ENCODE measurements at regions not wholly inside any gene's neighbourhood (a gene's known extent, or its start where the extent isn't known, plus 50 kb on each side); places are given as distances from the start of the nearest gene placed in this dataset.
A peak's percentile ranks its signal among the peaks of the same experiment; 100 is the strongest.
"Not testable (repeated sequence)": the region's sequence is repeated elsewhere in the genome, so short reads cannot be mapped to it uniquely, and the experiment has no call there.

DNA sequence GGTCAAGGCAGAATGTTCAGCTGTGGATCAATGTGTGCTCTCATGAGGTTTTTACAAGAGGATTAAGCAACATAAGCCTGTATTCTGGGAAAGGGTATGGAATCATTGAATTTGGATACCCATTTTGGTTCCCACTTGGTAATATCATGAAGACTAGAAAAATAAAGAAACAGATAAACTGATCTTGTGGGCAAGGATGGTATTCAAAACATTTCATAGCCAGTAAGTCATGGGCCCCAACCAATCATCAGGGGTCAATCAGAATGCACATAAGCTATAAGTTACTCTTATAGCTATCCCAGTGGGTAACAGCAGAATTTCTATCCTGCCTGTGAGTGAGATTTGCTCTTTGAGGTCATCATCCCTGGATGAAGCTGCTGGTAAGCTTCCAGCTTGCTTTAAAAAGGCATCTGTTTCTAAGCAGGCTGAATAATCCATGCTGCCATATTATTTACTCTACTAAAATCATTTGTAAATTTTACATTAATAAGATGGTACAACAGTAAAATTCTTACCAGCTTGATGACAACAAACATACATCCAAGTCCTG lies 291.2 kb downstream of the RAD51AP2 start:
- DNase-seq (ENCODE audit: extremely low spot score, insufficient read length, low read depth) (no peak), FAIRE-seq (no peak)

DNA sequence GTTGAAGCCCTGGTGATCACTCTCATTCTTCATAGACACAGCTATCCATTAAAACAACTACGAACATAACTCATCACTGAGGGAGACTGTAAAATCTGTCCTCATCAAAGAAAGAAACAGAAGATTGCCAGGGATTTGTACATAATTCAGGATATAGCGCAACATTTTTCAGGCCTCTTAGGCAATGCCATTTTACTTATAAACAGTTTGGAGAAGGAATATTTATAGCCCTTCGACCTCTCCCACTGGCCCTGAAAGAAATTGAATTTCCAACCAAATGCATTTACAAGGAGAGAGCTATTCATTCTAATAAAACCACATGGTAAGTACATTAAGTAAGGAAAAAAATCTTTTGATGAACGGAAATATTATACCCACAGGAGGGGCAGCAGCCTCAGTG lies 295.0 kb downstream of the RAD51AP2 start:
- no peak for FAIRE-seq
- DNase-seq (ENCODE audit: extremely low spot score, insufficient read length, low read depth), result no peak

DNA sequence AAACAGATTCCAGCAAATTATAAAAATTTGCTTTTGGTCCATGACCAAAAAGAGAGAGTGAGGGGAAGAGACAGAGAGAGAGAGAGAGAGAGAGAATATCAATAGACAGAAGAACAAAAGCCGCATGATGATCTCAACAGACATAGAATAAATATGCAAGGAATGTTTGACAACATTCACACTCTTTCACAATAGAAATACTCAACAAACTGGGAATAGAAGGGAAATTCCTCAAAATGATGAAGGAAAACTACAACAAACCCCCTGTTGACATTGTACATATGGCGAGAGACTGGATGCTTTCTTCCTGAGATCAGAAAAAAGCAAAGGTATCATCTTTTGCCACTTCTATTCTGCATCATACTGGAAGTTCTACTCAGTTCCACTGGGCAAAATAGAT lies 309.7 kb downstream of the RAD51AP2 start:
- FAIRE-seq (no peak), DNase-seq (ENCODE audit: extremely low spot score, insufficient read length, low read depth) (no peak)

DNA sequence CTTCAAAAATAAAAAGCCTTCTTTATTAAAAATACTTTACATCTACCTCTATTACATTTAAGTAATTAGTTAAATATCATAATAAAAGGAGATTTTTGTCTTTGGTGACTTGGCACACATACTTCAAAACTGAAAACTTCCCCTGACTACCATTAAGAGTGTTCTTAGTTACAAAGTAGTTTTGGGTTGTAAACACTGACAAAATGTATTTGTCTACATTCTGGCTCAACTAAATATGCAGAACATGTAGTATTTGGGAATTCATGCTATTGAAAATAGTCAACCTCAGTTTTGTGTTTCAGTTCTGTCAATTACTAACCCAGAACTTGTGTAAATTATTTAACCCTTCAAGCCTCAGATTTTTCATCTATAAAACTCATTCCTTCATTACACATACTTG lies 311.5 kb downstream of the RAD51AP2 start:
- FAIRE-seq, result no peak
- DNase-seq (ENCODE audit: extremely low spot score, insufficient read length, low read depth), result no peak

DNA sequence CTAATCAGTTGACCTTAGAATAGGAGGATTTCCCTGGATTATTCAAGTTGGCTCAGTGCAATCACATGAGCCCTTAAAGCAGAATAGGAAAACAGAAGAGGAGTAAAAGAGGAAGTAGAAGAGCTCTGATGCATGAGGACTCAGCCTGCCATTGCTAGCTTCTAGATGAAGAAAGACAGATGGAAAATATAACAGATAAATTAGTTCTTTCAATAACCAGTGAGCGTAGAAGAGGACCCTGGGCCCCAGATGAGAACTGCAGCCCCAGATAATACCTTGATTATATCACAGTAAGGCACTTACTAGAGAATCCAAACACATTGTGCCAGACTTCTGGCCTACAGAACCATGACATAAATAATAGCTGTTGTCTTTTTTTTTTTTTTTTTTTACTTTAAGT lies 314.0 kb downstream of the RAD51AP2 start:
- DNase-seq (ENCODE audit: extremely low spot score, insufficient read length, low read depth), result not testable (repeated sequence)
- peak; percentile 77 for FAIRE-seq

DNA sequence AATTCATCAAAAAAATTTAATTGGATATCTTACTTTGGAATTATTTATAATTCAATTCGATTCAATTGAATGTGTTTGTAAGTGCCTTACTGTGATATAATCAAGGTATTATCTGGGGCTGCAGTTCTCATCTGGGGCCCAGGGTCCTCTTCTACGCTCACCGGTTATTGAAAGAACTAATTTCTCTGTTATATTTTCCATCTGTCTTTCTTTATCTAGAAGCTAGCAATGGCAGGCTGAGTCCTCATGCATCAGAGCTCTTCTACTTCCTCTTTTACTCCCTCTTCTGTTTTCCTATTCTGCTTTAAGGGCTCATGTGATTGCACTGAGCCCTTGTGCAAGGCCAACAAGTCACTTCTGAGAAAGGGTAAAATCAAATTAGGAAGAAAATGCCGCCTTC lies 315.6 kb downstream of the RAD51AP2 start:
- not testable (repeated sequence) for DNase-seq (ENCODE audit: extremely low spot score, insufficient read length, low read depth)
- FAIRE-seq, result peak; percentile 83

DNA sequence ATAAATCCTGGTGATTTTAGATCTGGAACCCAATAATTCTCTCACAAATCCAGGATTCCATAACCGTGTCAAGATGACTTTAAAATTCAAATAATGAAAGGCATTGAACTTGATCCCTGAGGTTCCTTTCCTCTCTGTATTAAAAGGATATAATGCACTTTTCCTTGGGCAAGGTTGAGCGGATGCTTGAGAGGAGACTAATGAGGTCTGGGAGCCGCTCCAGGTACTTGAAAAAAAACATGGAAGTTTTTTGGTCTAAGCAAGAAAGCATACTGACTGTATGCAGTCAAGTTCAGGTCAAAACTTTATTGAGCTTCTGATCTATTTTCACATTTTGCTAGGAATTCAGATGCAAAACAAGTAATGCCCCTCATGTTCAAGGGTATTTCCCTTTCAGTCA lies 318.5 kb downstream of the RAD51AP2 start:
- DNase-seq (ENCODE audit: extremely low spot score, insufficient read length, low read depth) (no peak), FAIRE-seq (no peak)

DNA sequence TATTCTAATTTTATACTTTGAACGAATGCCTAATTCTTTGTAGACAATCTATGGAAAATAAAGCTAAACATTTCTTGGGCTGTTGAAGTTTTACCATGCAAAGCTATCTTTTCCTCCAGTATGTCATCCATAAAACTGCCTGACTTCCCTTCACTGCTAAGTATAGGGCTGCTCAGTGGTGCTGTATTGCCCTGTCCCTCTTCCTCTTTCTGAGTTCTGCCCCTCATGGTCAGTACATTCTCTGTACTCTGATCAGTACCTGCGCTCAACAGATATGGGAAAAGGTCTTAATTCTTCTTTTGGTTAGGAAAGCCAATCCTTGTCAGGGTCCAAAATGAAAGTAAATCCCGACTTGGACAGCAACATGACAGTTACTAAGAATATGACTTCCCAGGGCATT lies 321.9 kb downstream of the RAD51AP2 start:
- FAIRE-seq, result no peak
- no peak for DNase-seq (ENCODE audit: extremely low spot score, insufficient read length, low read depth)

DNA sequence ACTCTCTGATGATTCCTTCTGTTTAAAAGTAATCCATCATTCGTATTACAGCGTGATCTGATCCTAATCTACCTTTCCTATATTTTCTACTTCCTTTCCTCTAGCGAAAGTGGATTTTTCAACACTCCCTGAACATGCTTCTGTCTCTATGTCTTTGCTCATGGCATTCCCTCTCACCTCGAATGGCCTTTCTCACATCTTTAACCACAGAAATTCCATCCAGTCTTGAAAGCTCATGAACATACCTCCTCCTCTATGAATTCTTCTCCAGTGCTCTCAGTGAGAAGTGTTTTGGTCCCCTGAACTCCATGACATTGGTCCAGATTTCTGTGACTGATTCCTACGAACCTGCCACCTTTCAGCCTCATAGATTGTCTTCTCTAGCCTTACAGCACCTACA lies 323.2 kb downstream of the RAD51AP2 start:
- no peak for FAIRE-seq
- DNase-seq (ENCODE audit: extremely low spot score, insufficient read length, low read depth), result no peak

DNA sequence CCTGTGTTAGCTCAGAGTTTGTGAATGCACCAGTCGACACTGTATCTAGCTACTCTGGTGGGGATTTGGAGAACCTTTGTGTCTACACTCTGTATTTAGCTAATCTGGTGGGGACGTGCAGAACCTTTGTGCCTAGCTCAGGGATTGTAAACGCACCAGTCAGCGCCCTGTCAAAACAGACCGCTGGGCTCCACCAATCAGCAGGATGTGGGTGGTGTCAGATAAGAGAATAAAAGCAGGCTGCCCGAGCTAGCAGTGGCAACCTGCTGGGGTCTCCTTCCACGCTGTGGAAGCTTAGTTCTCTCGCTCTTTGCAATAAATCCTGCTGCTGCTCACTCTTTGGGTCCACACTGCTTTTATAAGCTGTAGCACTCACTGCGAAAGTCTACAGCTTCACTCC lies 324.2 kb downstream of the RAD51AP2 start:
- FAIRE-seq (no peak), DNase-seq (ENCODE audit: extremely low spot score, insufficient read length, low read depth) (no peak)

DNA sequence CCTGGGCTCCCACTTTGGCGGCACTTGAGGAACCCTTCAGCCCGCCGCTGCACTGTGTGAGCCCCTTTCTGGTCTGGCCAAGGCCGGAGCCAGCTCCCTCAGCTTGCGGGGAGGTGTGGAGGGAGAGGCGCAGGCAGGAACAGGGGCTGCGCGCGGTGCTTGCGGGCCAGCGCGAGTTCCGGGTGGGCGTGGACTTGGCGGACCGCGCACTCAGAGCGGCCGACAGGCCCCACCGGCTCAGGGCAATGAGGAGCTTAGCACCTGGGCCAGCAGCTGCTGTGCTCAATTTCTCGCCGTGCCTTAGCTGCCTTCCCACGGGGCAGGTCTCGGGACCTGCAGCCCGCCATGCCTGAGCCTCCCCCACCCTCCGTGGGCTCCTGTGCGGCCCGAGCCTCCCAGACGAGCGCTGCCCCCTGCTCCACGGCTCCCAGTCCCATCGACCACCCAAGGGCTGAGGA lies 324.8 kb downstream of the RAD51AP2 start:
- DNase-seq (ENCODE audit: extremely low spot score, insufficient read length, low read depth), result not testable (repeated sequence)

DNA sequence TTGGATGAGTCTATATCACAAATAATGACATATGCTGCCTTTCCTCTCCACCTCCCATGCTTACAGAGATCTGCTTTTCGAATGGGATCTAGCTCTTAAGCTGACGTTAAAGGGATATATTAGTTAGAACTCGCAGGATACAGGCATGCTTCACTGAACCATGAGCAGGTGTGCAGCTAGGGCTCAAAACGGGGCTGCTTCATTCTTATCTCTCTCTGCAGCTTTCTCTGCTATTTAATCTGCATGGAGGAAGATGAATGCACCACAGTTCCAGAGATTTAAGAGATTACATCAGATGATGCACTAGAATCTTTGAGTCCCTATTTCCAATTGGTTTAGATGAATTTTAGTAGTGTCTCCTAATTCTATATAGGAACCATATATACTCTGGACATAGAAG lies 327.0 kb downstream of the RAD51AP2 start:
- FAIRE-seq (no peak), DNase-seq (ENCODE audit: extremely low spot score, insufficient read length, low read depth) (no peak)

More for the DNA sequence above, 324.8 kb downstream of the RAD51AP2 start:
- not testable (repeated sequence) for FAIRE-seq

DNA sequence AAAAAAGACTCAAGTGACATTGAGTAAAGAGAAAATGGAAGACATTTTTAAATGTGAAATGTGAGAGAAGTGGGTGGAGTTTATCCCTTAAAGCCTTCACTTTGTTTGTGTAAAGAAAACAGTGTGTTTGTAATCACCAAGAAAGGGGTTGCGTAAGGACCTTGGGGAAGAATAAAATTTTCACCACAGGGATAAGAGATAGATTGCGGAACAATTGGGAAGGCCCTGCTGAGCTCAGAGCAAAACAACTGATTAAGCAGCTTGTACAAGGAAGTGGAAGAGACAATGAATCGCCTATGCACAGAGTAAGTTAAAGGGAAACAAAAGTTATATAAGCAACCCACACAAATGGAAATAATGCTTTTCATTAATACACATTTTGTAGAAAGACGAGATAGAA lies 327.7 kb downstream of the RAD51AP2 start:
- DNase-seq (ENCODE audit: extremely low spot score, insufficient read length, low read depth) (no peak), FAIRE-seq (no peak)

DNA sequence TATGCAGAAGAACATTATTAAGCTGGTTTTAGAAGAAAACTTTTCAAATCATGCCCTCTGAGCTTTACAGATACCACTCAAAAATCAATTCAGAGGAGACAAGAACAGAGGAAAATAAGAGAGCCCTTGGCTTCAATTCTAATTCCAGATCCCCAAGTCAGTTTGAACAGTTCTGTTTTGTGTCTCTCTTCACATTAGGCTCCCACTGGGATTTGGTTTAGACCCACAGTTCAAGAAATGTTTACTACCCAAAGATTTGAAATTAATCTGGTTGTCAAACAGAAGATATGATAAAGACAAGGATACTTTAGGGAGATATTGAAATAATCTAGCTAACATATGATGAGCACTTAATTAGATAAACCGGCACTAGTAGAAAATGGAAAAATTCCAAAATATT lies 329.5 kb downstream of the RAD51AP2 start:
- FAIRE-seq (no peak), DNase-seq (ENCODE audit: extremely low spot score, insufficient read length, low read depth) (no peak)

DNA sequence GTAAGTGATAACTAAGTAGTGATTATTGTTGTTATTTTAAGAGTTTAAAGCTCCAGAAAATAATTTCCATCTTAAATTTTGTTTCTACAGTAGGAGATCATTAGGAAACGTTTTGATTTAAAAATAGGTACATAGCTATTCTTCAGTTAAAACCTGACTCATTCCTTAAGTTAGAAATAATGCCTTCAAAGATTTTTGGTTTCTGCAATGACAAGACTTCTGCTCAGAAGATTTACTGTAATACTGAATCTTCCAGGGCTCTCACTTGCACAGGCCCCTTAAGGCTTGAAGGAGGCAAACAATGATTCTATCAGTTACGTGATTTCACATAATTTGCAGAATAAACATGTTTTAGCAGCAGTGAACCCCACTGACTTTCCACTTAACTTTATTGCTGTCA lies 333.7 kb downstream of the RAD51AP2 start:
- no peak for DNase-seq (ENCODE audit: extremely low spot score, insufficient read length, low read depth)
- no peak for FAIRE-seq

DNA sequence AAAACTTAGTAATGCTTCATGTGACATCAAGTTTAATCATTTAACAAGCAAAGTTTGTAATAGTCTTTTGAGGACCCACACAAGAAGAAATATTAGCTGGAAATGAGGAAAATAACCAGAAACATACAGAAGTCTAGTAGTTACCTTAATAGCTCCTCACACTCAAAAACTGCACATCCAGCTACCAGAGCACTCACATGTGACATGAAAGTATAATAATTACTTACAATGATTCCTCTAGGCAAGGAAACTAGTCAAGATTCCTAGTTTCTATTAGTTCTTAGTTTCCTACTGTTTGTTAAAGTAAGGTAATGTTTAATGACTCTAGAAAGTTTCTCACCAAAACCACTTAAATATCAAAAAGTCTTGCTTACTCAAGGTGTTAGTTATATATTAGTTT lies 335.8 kb downstream of the RAD51AP2 start:
- no peak for DNase-seq (ENCODE audit: extremely low spot score, insufficient read length, low read depth)
- FAIRE-seq, result no peak

DNA sequence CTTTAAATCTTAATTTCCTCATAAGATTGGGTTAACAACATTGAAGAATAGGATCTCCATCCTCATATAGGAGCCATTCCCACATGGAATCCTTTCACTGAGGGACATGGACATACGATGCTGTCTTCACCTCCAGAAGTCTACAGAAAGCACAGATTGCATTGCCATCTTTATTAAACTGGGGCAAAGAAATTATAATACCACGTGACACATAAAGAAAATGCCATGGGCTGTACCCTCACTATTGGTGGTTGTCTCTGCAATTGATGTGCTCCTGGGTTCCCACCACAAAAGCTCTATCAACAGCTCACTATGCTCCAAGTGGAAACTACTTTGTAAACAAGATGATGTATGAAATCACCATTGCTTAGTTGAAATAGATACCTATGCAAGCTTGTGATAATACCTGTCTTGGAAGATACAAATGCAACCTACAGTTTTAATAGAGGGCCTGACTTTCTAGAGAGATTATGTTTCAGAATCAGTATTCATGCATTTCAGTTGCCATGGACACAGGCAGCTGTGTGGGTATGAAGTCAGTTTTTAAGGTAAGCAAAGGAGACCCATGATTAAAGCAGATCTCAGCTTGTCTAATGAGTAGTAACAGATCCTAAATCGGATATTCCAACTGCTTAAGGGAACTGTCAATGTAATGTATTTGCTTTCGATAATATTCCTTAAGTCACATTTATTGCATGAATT lies 337.0 kb downstream of the RAD51AP2 start:
- no peak for FAIRE-seq
- DNase-seq (ENCODE audit: extremely low spot score, insufficient read length, low read depth), result no peak

DNA sequence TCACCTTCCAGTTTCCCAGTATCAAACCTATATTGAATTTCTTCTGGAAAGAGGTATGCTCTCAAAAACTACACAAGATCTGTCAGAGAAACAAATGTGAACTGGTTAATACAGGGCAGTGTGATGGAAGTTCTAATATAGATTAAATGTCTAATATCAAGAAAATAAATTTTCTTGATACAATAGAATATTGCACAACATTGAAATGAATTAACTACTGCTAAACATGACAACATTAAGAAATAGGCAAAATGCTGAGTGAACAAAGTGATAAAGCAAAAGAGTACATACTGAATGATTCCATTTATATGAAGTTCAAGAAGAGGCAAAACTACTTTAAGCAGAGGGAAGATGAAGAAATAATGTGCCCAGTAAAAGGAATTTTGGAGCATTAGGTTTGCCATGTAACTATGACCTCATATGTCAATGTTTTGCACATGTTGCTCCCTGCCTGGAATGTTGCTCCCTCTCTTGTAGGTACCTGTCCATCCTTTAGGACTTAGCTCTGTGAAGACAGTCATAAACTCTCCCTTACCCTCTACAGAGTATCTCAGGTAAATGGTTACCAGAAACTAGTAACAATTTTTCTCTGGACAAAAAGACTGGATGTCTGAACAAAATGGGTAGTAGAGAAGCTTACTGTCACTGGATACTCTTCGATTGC lies 339.0 kb downstream of the RAD51AP2 start:
- no peak for FAIRE-seq
- DNase-seq (ENCODE audit: extremely low spot score, insufficient read length, low read depth), result no peak

DNA sequence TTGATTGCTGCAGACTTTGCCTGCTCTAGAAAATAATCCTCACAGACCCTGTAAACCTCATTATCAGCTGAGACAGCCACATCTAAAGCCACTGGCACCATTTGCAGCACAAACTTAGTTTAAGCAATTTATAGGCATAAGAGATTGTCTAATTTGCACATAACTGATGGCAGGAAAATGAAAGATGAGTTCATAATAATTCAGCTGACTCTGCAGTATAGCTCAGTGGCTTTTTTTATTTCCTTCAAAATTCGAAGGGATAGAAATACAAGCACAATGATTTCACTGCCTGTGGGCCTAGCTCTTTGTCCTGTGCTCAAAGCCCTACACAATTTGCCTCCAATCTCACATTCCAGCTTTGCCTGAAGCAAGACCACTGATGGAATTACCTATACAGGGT lies 341.2 kb downstream of the RAD51AP2 start:
- no peak for FAIRE-seq
- DNase-seq (ENCODE audit: extremely low spot score, insufficient read length, low read depth), result no peak

DNA sequence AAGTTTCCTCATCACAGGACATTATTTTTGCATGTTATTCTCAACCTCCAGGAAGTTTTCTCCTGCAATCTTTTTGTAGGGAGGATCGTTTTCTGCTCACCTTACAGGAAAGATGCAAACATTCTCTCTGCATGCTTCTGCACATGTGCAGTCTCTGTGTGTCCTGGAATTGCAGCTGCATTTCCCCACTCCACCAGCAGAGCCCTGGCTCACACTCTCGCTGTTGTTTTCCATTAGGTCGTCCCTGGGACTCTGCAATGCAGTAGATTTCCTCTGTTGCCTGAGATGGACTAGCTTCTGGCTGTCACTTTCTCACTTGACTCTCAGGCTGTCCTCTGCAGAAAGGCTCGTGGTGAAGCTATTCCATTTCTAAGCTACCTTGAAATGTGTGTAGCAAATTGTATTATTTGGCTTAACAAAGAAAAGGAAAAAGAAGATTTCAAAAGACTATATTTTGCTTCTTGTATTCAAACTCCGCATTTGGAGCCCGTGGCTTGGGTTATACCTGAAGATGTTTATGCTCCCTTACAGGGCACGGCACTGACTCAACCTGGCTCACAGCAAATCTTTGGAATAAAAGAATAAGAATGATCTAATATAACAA lies 346.7 kb downstream of the RAD51AP2 start:
- FAIRE-seq (peak; percentile 24), DNase-seq (ENCODE audit: extremely low spot score, insufficient read length, low read depth) (no peak)

DNA sequence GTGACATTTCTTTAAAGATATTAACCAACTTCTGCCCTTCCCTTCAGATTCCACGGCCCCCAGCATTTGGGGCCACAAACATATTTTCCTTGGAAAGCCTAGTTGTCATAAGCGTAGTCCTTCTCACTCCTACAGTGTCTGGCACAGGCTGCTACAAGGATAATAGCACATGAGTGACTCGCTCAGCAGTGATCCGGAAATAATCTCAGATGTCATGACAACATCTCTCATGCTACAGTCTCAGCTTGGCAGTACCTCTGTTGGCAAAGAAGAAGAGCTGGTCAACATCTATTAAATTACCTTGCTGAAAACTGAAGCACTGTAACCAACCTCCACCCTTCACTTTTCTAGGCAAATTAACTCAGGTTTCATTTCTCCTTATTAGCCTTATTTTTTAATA lies 351.7 kb downstream of the RAD51AP2 start:
- FAIRE-seq, result no peak
- no peak for DNase-seq (ENCODE audit: extremely low spot score, insufficient read length, low read depth)
